Caco-2 (cell line): ENCODE measurements at regions not wholly inside any gene's neighbourhood (a gene's known extent, or its start where the extent isn't known, plus 50 kb on each side); places are given as distances from the start of the nearest gene placed in this dataset.

Experiments
- BruUV-seq: library from RNA; stranded (reverse); fragments of 400-500 nt; replicated peaks from 2 replicates; lab custom pipeline; 2021; lab: Mats Ljungman, UMichigan
- CTCF ChIA-PET: fragments of 300-600 bp; sonication (Branson Sonifier 250); formaldehyde crosslinking; loops from one replicate; lab custom pipeline; 2022; ENCODE audit warnings: antibody characterized with exemption; lab: Charles Lee
- POLR2A ChIA-PET: fragments of 300-600 bp; sonication (Branson Sonifier 250); formaldehyde crosslinking; loops from one replicate; lab custom pipeline; 2022; ENCODE audit warnings: antibody characterized with exemption; lab: Charles Lee
- DNase-seq, 2 experiments: peaks; one replicate each; pipeline versions ENCODE4 v3.0.0 to v3.0.0-alpha.2; 2020 to 2022
- H3K27me3 ChIP-seq: replicated peaks from 2 replicates; pipeline ENCODE4 v1.6.0; 2011; ENCODE audit warnings: low read length; ENCODE audit not compliant: control insufficient read depth, insufficient read depth
- H3K36me3 ChIP-seq: 2 replicates; pipeline ENCODE4 v1.5.1; 2011; ENCODE audit warnings: low read length; ENCODE audit not compliant: control insufficient read depth, insufficient read depth
- H3K4me1 ChIP-seq: fragments of 250-450 bp; sonication (Bioruptor Pico); 2 replicates; pipeline ENCODE4 v1.5.1; 2020; ENCODE audit warnings: mild to moderate bottlenecking
- H3K4me3 ChIP-seq: 2 replicates; pipeline ENCODE4 v1.5.1; 2011; ENCODE audit warnings: low read depth, mild to moderate bottlenecking, control low read depth, low read length
- H3K9me3 ChIP-seq: fragments of 250-450 bp; sonication (Bioruptor Pico); 2 replicates; pipeline ENCODE4 v1.5.1; 2020; ENCODE audit warnings: mild to moderate bottlenecking, moderate library complexity
- H3K27ac Mint-ChIP-seq: one replicate; pipeline ENCODE4 v1.8.0; 2022; ENCODE audit warnings: mixed read lengths; ENCODE audit not compliant: unreplicated experiment
- H3K27me3 Mint-ChIP-seq: one replicate; pipeline ENCODE4 v1.8.0; 2022; ENCODE audit warnings: mixed read lengths; ENCODE audit not compliant: insufficient read depth, unreplicated experiment
- H3K36me3 Mint-ChIP-seq: one replicate; pipeline ENCODE4 v1.8.0; 2022; ENCODE audit warnings: mild to moderate bottlenecking, mixed read lengths; ENCODE audit not compliant: insufficient read depth, unreplicated experiment
- H3K4me1 Mint-ChIP-seq: one replicate; pipeline ENCODE4 v1.8.0; 2022; ENCODE audit warnings: low read depth, mixed read lengths; ENCODE audit not compliant: unreplicated experiment
- H3K4me3 Mint-ChIP-seq: one replicate; pipeline ENCODE4 v1.8.0; 2022; ENCODE audit warnings: mild to moderate bottlenecking, moderate library complexity, mixed read lengths; ENCODE audit not compliant: unreplicated experiment
- H3K9me3 Mint-ChIP-seq: one replicate; pipeline ENCODE4 v1.8.0; 2022; ENCODE audit warnings: mixed read lengths; ENCODE audit not compliant: unreplicated experiment
- intact Hi-C: fragments of 100-400 bp; cut with micrococcal nuclease; formaldehyde crosslinking; loops from one replicate; pipeline ENCODE4 v1.10.0; 2022; ENCODE audit not compliant: unreplicated experiment
- TF ChIP-seq, protein P1 (sequence below), 2 experiments: fragments of 200-600 bp in 1 of 2; IDR thresholded peaks; 1 replicate in 1 of 2; 2 replicates in 1 of 2; pipeline versions ENCODE4 v1.5.1 to v1.8.0; 2011 to 2022; ENCODE audit warnings: antibody characterized with exemption in 1 of 2, control low read depth in 1 of 2, inconsistent platforms in 1 of 2, low read depth in 1 of 2, low read length in 1 of 2, mild to moderate bottlenecking in 1 of 2, moderate library complexity in 1 of 2; ENCODE audit not compliant: insufficient read depth in 1 of 2, severe bottlenecking in 1 of 2, unreplicated experiment in 1 of 2

DNA sequence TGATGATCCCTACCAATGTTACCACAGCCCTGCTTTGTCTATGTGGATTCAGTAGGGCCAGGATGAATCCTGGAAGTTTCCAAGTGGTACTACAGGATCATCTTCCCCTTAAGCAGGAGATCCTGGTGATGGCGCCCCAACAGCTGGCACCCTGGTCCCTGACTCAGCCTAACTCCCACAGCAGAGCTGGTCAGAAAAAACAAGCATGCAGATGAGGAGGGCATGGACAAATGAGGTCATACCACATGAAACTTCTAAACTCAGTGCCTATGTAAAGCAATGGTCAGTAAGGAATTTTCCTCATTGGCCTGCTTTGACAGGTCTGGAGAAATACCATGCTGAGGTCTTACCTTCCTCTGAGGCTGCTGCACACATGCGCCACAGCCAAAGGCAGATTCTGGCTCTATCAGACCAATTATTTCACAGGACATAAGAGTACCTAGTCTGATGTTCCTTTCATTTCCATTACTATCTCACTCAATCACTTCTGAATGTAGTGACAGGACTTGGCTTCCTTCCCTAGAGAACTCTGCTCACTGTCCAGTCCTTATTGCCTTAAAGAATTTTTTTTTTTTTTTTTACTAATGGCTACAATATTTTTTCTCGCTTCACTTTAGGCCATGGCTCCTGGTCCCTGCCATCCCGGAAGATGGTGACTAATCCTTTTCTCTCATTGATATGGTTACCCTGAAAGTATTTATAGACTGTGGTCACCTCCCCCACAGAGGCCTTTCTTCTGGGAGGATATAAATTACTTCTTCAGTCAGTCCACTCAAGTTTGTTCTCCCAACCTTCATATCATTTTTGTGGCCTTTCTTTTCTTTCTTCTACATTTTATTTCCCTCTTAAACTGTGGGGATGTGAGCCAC is 525.2 kb upstream of the PSMD7 start:
- POLR2A ChIA-PET, result no interaction called here
- Mint-ChIP-seq H3K9me3 (no peaks in the 10 kb centered on the region), H3K4me1 (no peaks in the 10 kb centered on the region), H3K27me3 (peaks cover 8% of the 10 kb centered on the region), H3K36me3 (no peaks in the 10 kb centered on the region), H3K27ac (no peak overlapping the region), H3K4me3 (no peak overlapping the region)
- DNase-seq, result no peak
- BruUV-seq, result no TSS peak
- Histone ChIP-seq H3K36me3 (no peaks in the 10 kb centered on the region), H3K27me3 (no peaks in the 10 kb centered on the region), H3K9me3 (no peaks in the 10 kb centered on the region; the same call in 1 of the 2 replicates), H3K4me3 (no peak overlapping the region), H3K4me1 (no peaks in the 10 kb centered on the region)
- TF ChIP-seq, protein P1, sequence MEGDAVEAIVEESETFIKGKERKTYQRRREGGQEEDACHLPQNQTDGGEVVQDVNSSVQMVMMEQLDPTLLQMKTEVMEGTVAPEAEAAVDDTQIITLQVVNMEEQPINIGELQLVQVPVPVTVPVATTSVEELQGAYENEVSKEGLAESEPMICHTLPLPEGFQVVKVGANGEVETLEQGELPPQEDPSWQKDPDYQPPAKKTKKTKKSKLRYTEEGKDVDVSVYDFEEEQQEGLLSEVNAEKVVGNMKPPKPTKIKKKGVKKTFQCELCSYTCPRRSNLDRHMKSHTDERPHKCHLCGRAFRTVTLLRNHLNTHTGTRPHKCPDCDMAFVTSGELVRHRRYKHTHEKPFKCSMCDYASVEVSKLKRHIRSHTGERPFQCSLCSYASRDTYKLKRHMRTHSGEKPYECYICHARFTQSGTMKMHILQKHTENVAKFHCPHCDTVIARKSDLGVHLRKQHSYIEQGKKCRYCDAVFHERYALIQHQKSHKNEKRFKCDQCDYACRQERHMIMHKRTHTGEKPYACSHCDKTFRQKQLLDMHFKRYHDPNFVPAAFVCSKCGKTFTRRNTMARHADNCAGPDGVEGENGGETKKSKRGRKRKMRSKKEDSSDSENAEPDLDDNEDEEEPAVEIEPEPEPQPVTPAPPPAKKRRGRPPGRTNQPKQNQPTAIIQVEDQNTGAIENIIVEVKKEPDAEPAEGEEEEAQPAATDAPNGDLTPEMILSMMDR (IDR thresholded peaks at IDR 0.05; ENCODE audit: insufficient read depth in 1 of 2, low read depth in 1 of 2, low read length in 1 of 2, severe bottlenecking in 1 of 2, unreplicated experiment in 1 of 2), result no peak
- intact Hi-C loops, result no loop called here
- CTCF ChIA-PET, result no interaction called here

DNA sequence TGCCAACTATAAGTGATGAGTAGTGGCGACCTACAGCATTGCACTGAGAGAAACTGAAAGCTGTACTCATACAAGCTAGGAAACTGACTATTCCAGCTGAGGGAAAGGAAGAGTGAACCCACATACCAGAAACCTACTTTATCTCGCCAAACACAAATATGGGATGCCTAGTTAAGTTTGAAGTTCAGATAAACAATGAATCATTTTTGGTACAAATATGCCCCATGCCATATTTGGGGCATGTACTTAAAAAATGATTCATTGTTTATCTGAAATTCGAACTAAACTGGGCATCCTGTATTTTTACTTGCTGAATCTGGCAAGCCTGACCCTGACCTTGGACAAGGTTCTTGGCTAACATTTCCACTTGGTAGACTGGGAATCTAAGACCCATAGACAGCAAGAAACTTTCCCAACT is 527.8 kb upstream of the PSMD7 start:
- Histone ChIP-seq H3K4me3 (no peak overlapping the region), H3K9me3 (no peaks in the 10 kb centered on the region; the same call in 1 of the 2 replicates), H3K4me1 (no peaks in the 10 kb centered on the region), H3K36me3 (no peaks in the 10 kb centered on the region), H3K27me3 (no peaks in the 10 kb centered on the region)
- intact Hi-C loops, result no loop called here
- POLR2A ChIA-PET, result no interaction called here
- Mint-ChIP-seq H3K9me3 (no peaks in the 10 kb centered on the region), H3K36me3 (no peaks in the 10 kb centered on the region), H3K27me3 (peaks cover 6% of the 10 kb centered on the region), H3K4me3 (no peak overlapping the region), H3K4me1 (no peaks in the 10 kb centered on the region), H3K27ac (no peak overlapping the region)
- CTCF ChIA-PET, result no interaction called here
- BruUV-seq, result no TSS peak
- DNase-seq, result no peak
- TF ChIP-seq, protein P1 (IDR thresholded peaks at IDR 0.05; ENCODE audit: insufficient read depth in 1 of 2, low read depth in 1 of 2, low read length in 1 of 2, severe bottlenecking in 1 of 2, unreplicated experiment in 1 of 2), result no peak

DNA sequence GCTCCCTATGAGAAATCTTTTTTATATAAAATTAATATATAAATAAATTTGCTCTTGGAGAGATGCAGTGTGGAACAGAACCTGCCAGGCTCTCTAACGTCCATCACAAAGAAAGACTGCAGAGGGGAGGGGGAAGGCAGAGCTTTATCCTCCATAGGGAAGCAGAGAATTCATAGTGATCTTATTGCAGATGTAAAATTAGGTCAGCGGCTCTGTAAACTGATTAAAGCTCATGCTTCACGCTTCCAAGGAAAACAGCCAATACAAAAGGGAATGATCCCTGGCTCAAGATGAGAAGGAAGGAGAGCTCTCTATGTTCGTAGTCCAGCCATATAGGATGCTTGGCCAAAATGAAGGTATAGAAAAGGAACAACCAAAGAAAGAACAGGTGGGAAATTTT is 532.3 kb upstream of the PSMD7 start:
- Mint-ChIP-seq H3K9me3 (no peaks in the 10 kb centered on the region), H3K4me1 (no peaks in the 10 kb centered on the region), H3K4me3 (no peak overlapping the region), H3K27me3 (peaks cover 2% of the 10 kb centered on the region), H3K36me3 (no peaks in the 10 kb centered on the region), H3K27ac (no peak overlapping the region)
- TF ChIP-seq, protein P1 (IDR thresholded peaks at IDR 0.05; ENCODE audit: insufficient read depth in 1 of 2, low read depth in 1 of 2, low read length in 1 of 2, severe bottlenecking in 1 of 2, unreplicated experiment in 1 of 2), result no peak
- H3K9me3 ChIP-seq, result no peaks in the 10 kb centered on the region
- DNase-seq, result no peak
- ChIA-PET CTCF (no interaction called here), POLR2A (no interaction called here)
- BruUV-seq, result no TSS peak
- H3K4me3 ChIP-seq, result no peak overlapping the region
- no peaks in the 10 kb centered on the region for H3K27me3 ChIP-seq
- intact Hi-C loops, result no loop called here
- H3K36me3 ChIP-seq, result no peaks in the 10 kb centered on the region
- H3K4me1 ChIP-seq, result no peaks in the 10 kb centered on the region
